ENCODE measurements at regions not wholly inside any gene's neighbourhood (a gene's known extent, or its start where the extent isn't known, plus 50 kb on each side); places are given as distances from the start of the nearest gene placed in this dataset.
A peak's percentile ranks its signal among the peaks of the same experiment; 100 is the strongest.

GRCh38 chr11:119979701-119980100 lies 158.2 kb downstream of the TRIM29 start:
- no peak for DNase-seq

GRCh38 chr11:119978696-119979095 lies 159.2 kb downstream of the TRIM29 start:
- no peak for DNase-seq

- no peak for DNase-seq
Observed at GRCh38 chr11:119977881-119978280, 160.0 kb downstream of the TRIM29 start.

DNA sequence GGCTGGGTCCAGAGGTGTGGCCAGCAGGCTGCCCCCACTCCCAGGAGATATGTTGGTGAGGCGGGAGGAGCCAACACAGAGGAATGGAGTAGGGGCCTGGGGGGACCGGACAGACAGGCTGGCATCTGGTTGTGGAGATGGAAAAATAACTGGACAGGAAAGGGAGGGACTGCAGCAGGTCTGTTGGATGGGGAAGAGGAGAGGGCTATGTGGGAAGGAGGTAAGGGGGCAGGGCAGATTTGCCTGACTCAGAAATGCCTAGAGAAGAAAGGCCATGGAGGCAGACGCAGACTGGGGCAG lies 160.4 kb downstream of the TRIM29 start:
- no peak for DNase-seq

DNA sequence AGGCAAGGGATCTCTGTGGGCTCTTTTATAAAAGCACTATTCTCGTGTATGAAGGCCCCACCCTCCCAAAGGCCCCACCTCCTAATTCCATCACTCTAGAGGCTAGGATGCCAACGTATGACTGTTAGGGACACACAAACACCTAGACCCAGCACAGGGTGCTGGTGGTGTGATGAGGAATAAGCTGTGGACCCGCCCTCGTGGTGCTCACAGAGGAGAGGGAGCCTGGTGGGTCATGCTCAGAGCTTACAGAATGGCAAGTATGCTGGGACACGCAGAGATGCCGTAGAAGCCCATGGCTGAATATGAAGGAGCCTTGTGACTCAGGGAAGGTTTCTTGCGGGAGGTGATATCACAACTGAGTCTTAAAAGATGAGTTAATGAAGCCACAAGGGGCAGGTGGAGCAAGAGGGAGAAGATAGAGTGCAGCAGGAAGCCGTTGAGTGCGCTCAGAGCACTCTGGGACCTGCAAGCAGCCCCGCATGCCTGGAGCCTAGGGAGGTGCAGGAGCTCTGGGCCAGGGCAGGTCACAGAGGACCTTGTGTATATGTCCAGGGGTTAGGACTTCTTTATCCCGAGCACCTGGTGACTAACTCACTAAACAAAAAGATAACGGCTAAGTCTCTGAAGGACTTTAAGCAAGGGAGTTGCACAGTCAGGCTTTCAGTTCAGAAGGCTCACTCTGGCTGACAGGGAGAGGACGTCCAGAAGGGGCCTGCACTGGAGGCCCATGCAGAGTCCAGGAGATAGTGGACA lies 160.9 kb downstream of the TRIM29 start:
- DNase-seq = no peak

- DNase-seq = no peak
Observed at GRCh38 chr11:119975561-119976152, 162.3 kb downstream of the TRIM29 start.

DNA sequence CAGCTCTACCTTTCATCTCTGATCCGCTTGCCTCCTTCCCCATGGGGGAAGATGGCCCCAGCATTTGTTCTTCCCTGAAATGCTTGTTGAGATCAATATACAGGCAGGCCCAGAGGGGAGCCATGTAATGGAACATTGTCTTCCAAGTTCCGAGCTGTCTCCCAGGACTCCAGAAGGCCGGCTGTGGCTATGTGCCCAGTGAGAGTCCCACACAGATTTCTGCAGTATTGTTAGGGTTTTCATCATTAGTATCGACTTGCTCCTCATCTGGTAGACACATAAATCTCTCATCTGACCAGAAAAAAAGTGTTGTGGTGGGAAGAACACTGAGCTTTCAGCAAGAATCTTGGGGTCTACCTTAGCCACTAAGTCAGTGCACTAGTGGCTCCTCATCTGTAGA lies 163.4 kb downstream of the TRIM29 start:
- no peak for DNase-seq

DNA sequence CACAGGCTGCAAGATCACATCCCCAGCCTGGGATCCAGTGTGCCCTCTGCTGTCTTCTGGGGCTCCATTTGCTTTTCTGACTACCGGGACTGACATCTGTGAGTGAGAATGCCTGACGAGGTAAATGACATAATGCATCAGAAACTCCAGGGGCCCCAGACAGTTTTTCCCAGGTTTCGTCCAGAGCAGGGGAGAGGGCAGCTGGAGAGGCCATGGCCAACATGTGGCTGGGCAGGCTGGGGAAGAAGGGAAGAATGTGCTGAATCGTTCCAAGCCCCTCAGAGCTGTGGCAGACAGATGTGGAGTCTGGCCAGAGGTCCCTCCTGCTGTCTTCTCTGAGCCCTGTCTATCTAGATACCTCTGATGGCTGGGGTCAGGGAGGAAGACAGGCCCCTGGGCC lies 163.9 kb downstream of the TRIM29 start:
- DNase-seq = no peak

DNA sequence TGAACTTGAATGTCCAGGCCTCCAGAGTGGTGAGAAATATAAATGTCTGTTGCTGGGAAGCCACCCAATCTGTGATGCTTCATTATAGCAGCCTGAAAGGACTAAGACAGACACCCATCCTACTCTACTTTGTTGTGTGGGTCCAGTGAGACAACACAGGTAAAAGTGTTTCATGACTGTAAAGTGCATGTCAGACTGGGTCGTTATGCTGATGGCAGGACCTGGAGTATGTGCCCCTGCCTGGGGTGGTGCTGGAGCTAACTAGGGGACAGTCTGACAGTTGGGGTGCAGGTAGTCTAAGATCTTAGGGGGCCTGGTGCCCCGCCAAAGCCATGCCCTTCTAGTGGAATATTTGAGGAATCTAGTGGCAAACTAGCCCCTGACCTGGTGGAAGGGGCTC lies 165.6 kb downstream of the TRIM29 start:
- no peak for DNase-seq

DNA sequence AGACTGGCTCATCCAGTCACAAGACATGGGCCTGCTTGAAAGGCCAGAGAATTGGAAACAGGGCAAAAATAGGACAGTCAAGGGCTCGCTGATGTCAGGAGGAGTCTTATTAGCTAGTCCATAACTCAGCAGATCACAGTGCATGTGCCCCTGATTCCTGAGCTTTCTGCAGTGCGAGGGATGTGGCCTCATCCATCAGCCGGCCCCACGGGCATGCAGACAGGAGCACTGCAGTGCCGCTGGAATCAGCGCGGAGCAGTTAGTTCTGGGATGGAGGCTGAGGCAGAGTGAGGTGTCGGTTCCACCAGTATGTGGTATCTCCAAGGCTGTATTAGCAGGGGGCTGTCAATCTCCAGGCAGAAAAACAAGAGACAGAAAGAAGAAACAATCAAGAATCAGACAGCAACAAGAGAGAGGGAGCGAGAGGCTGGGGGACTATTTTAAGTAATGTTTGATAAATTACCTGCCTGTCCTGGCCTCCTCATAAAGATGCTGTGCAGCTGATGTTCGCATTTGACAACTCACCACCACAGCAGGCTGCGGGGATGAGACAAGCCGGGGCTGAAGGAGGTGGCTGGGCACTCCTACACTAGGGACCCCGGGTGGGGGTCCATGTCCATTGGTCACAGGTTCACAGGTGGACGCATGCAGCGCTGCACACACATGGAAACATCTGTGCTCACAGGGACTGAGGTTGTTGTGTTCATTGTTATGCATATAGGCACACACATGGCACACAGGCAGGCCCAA lies 167.2 kb downstream of the TRIM29 start:
- no peak for DNase-seq

DNA sequence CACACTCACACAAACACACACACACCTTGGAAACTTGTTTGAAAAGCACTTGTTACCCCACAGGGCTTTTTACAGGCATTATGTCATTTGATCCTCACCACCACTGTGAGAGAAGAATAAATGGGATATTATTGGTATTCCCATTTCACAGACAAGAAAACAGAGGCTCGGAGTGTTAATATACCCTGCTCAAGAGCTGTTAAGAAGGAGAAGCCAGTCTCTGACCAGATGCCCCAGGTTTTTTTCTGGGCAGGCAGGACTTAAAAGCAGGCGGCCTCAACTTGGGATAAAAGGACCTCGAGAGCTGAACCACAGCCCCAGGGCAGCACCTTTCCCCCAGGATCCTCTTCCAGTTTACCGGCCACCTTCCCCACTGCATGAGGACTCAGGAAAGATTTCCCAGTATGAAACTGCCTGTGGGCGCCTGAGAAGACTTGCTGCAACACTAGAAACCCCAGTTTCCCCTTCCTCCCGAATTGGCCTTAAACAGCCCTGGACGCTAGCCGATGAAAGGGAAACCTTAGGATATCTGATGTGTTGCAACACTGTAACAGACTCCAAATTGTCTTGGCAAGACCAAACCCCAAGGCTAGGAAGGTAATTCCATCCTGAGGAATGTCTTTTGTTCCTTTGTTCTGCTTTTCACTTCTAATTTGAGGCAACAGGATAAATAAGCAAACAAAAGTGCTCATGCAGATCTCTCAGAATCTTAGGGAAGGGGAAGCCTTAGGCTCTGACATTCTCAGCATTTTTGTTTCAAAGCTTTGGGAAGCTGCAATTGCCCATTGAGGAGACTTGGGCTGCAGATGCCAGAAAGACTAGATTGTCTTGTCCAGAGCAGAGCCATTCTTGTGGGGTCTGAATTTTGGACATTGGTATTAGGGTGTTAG lies 173.5 kb downstream of the TRIM29 start:
- no peak for DNase-seq

DNA sequence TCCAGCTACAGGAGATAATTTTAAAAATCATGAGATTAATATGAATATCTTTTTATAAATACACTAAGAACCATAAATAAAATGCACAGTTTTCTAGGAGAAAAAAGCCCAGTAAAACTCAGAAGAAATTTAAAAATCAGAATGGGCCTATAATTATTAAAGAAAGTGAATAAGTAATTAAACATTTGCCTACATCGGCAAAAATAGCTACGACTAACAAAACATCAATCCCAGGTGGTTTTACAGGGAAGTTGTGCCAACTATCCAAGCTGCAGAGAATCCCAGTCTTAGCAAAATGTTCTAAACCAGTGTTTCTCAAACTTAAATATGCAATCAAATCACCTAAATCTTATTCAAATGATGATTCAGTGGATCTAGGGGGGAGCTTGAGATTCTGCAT lies 180.0 kb downstream of the TRIM29 start:
- DNase-seq = no peak

GRCh38 chr11:119952441-119952840 lies 185.5 kb downstream of the TRIM29 start:
- DNase-seq = no peak

- DNase-seq = no peak
Observed at GRCh38 chr11:119943298-119943655, 194.6 kb downstream of the TRIM29 start.

DNA sequence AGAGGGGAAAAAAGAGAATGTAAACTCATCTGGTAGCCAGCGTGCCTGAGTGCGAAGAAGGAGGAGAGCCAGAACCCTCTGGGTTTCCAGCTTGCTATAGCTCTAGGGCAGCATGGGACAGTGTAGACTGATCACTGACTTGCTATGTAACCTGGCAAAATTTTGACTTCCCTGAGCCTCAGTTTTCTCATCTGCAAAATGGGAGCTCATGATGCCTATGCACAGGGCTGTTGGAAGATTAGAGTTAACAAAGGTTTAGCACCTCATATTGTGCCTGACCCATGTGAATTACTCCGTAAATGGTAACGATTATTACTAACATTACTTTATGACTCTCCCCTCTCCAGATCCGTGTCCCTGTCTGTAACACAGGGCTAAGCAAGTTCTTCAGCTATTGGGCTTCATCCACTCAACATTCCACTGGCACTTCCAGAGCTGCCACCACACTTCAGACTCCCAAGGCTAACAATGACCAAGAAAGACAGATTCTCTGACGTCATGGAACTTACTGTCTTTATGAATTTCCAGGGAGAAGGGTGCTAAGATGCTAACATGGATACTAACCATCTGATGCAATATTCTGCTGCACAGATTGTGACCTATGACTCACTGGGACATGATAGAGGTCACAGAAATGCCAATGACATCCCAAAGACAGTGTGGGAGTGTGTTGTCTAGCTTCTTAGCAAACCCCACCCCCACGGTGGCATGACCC lies 195.2 kb downstream of the TRIM29 start:
- DNase-seq = peak; percentile 8

GRCh38 chr11:119941636-119942411 lies 196.1 kb downstream of the TRIM29 start:
- DNase-seq = no peak

- no peak for DNase-seq
Observed at GRCh38 chr11:119941171-119941570, 196.7 kb downstream of the TRIM29 start.

GRCh38 chr11:119940401-119940976 lies 197.4 kb downstream of the TRIM29 start:
- DNase-seq = no peak

GRCh38 chr11:119937412-119937811 lies 200.5 kb downstream of the TRIM29 start:
- DNase-seq = no peak

- no peak for DNase-seq
Observed at GRCh38 chr11:119936426-119936825, 201.5 kb downstream of the TRIM29 start.

- DNase-seq = no peak
Observed at GRCh38 chr11:119935349-119935925, 202.5 kb downstream of the TRIM29 start.

Measured in EL (cell line).